ENCODE measurements at regions not wholly inside any gene's neighbourhood (a gene's known extent, or its start where the extent isn't known, plus 50 kb on each side); places are given as distances from the start of the nearest gene placed in this dataset.

DNA sequence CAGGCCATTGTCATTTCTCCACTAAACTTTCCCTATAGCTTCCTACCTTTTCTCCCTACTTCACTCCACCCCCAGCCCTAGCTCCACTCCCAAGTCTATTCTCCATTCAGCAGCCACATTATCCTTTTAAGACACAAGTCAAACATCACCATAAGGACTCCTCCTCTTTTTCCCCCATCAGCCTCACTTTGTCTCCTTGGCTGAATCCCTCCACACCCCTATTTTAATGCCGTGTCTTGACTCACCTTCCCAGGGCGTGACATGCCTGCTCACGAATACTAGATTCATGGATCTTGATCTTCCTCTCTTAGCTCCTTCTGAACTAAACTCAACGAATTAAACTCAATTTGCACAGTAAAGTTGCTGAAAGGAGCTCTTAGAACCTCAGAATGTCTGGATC lies 281.9 kb downstream of the PTTG2 start:
- TF ChIP-seq, protein P1, sequence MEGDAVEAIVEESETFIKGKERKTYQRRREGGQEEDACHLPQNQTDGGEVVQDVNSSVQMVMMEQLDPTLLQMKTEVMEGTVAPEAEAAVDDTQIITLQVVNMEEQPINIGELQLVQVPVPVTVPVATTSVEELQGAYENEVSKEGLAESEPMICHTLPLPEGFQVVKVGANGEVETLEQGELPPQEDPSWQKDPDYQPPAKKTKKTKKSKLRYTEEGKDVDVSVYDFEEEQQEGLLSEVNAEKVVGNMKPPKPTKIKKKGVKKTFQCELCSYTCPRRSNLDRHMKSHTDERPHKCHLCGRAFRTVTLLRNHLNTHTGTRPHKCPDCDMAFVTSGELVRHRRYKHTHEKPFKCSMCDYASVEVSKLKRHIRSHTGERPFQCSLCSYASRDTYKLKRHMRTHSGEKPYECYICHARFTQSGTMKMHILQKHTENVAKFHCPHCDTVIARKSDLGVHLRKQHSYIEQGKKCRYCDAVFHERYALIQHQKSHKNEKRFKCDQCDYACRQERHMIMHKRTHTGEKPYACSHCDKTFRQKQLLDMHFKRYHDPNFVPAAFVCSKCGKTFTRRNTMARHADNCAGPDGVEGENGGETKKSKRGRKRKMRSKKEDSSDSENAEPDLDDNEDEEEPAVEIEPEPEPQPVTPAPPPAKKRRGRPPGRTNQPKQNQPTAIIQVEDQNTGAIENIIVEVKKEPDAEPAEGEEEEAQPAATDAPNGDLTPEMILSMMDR (conservative IDR thresholded peaks at IDR 0.05 in 1 of 2, IDR thresholded peaks at IDR 0.05 in 1 of 2; ENCODE audit: extremely low read depth in 1 of 2, insufficient read depth in 1 of 2, low read depth in 1 of 2, low read length in 2 of 2), result no peak
- TF ChIP-seq EZH2 (IDR thresholded peaks at IDR 0.05; ENCODE audit: borderline replicate concordance, low read length), result no peak
